OCI-LY1 (cell line): ENCODE measurements at regions not wholly inside any gene's neighbourhood (a gene's known extent, or its start where the extent isn't known, plus 50 kb on each side); places are given as distances from the start of the nearest gene placed in this dataset.

ENCODE experiments used
- EZH2 ChIP-seq: fragments of 200-600 bp; sonication (generic), shearing (Covaris generic); IDR thresholded peaks from 2 replicates; pipeline ENCODE4 v1.8.0; 2017; ENCODE audit warnings: borderline replicate concordance, mixed run types, mild to moderate bottlenecking, antibody characterized with exemption, low read length, moderate library complexity, mixed read lengths
- TF ChIP-seq, protein P1 (sequence below): fragments of 200-600 bp; sonication (generic), shearing (Covaris generic); IDR thresholded peaks from 2 replicates; pipeline ENCODE4 v1.5.1; 2017; ENCODE audit warnings: mild to moderate bottlenecking, antibody characterized with exemption, low read length, moderate library complexity, mixed read lengths

DNA sequence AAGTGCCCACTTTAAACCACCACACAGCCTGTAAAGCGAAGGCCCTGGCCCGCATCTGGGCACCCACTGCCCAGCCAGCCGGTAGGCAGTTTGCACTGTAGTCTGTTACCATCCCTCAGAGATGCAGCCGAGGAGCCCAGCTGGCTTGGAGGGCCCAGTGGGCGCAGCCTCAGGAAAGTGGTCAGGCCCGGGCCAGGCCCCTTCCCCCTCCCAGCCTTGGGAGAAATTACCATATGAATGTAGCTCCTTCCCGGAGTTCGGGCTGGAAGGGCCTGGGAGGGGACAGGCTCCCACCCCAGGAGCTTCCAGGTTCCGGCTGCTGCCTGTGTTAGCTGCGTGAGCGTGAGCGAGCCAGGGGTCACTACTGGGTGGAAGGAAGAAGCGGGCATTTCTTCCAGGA, 325.4 kb downstream of the SEC14L1 start:
- TF ChIP-seq, protein P1, sequence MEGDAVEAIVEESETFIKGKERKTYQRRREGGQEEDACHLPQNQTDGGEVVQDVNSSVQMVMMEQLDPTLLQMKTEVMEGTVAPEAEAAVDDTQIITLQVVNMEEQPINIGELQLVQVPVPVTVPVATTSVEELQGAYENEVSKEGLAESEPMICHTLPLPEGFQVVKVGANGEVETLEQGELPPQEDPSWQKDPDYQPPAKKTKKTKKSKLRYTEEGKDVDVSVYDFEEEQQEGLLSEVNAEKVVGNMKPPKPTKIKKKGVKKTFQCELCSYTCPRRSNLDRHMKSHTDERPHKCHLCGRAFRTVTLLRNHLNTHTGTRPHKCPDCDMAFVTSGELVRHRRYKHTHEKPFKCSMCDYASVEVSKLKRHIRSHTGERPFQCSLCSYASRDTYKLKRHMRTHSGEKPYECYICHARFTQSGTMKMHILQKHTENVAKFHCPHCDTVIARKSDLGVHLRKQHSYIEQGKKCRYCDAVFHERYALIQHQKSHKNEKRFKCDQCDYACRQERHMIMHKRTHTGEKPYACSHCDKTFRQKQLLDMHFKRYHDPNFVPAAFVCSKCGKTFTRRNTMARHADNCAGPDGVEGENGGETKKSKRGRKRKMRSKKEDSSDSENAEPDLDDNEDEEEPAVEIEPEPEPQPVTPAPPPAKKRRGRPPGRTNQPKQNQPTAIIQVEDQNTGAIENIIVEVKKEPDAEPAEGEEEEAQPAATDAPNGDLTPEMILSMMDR = no peak
- no peak for TF ChIP-seq EZH2
